ENCODE measurements at regions not wholly inside any gene's neighbourhood (a gene's known extent, or its start where the extent isn't known, plus 50 kb on each side); places are given as distances from the start of the nearest gene placed in this dataset.
A peak's percentile ranks its signal among the peaks of the same experiment; 100 is the strongest.

DNA sequence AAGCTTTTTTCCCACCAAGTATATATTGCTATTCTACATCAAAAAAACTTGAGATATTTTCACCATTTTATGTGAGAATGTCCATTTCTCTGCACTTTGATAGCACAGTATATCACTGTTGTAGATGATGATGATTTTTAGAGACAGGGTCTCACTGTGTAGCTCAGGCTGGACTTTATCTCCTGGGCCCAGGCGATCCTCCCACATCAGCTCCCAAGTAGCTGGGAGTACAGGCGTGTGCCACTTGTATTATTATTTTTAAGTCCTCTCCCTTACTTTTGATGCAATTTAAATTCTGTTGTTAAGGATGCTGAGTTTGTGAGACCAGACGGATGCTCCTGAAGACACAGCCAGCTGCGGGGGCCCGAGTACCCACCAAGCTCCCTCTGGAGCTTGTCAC is 326.8 kb downstream of the QKI start:
- H3K27me3 ChIP-seq, result no peaks in the 10 kb centered on the region
- no peak for TF ChIP-seq POLR2A (IDR thresholded peaks at IDR 0.05)
- no peak overlapping the region for H3K4me3 ChIP-seq
- H3K27ac ChIP-seq, result no peak overlapping the region
- peaks cover 19 to 32% of the 10 kb centered on the region in 2 donors for H3K4me1 ChIP-seq
- no peaks in the 10 kb centered on the region for H3K36me3 ChIP-seq
- intact Hi-C loops (cut with DNase I; ENCODE audit: low total_unique reads), result no loop called here
- DNase-seq, result no peak
- no peak for ATAC-seq
- in situ Hi-C loops (cut with MboI; ENCODE audit: low sequenced_read_pairs in 4 of 4), result no loop called here
- H3K9me3 ChIP-seq, result no peaks in the 10 kb centered on the region

- DNase-seq, result no peak
- no peak overlapping the region for H3K4me3 ChIP-seq
- no peaks in the 10 kb centered on the region for H3K9me3 ChIP-seq
- intact Hi-C loops (cut with DNase I; ENCODE audit: low total_unique reads) (no loop called here), in situ Hi-C loops (cut with MboI; ENCODE audit: low sequenced_read_pairs in 4 of 4) (no loop called here)
- H3K36me3 ChIP-seq, result no peaks in the 10 kb centered on the region
- no peak for TF ChIP-seq POLR2A (IDR thresholded peaks at IDR 0.05)
- TF ChIP-seq, protein P1, sequence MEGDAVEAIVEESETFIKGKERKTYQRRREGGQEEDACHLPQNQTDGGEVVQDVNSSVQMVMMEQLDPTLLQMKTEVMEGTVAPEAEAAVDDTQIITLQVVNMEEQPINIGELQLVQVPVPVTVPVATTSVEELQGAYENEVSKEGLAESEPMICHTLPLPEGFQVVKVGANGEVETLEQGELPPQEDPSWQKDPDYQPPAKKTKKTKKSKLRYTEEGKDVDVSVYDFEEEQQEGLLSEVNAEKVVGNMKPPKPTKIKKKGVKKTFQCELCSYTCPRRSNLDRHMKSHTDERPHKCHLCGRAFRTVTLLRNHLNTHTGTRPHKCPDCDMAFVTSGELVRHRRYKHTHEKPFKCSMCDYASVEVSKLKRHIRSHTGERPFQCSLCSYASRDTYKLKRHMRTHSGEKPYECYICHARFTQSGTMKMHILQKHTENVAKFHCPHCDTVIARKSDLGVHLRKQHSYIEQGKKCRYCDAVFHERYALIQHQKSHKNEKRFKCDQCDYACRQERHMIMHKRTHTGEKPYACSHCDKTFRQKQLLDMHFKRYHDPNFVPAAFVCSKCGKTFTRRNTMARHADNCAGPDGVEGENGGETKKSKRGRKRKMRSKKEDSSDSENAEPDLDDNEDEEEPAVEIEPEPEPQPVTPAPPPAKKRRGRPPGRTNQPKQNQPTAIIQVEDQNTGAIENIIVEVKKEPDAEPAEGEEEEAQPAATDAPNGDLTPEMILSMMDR (IDR thresholded peaks at IDR 0.05 in 4 of 5, conservative IDR thresholded peaks at IDR 0.05 in 1 of 5), result no peak
- no peaks in the 10 kb centered on the region for H3K27me3 ChIP-seq
- ATAC-seq, result no peak
- H3K27ac ChIP-seq, result peak overlapping the region in 1 of 4 donors; percentile 20
- H3K4me1 ChIP-seq, result peaks cover 7 to 21% of the 10 kb centered on the region in 2 donors
Measured at GRCh38 chr6:163739966-163740365, 325.4 kb downstream of the QKI start.

GRCh38 chr6:163739408-163739725 is 324.8 kb downstream of the QKI start:
- no peak for ATAC-seq
- peaks cover 5 to 21% of the 10 kb centered on the region in 2 donors for H3K4me1 ChIP-seq
- TF ChIP-seq, protein P1 (IDR thresholded peaks at IDR 0.05 in 4 of 5, conservative IDR thresholded peaks at IDR 0.05 in 1 of 5), result no peak
- no peak for TF ChIP-seq POLR2A (IDR thresholded peaks at IDR 0.05)

DNA sequence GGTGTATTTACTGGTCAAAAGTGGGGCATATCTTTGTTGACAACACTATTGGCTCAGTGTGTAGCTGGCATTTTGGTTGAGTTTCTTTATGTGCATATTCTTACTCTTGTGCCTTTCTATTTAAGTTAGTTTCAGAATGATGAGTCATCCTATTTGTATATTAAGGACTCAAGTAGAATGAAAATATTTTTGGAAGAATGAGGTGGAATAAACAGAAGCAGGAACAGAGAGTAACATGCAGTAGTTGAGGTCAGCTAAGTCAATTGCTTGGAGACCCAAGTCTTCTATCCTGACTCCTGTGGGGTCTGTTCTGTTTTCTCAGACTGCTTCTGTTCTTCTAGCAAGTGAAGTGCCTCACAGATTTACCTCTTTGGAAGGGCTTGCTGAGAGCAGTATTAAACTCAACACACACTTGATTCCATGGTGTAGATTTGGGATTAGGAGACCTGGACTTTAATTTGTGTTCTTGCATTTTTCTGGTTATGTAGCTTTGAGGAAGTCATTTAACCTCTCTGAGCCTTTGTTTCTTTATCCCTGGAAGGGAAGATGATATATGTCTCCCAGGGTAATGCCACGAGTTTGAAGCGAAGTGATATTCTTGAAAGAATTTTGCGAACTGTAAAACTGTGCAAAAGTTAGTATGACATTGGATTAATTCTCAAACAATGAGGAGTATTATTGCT is 324.3 kb downstream of the QKI start:
- TF ChIP-seq POLR2A (IDR thresholded peaks at IDR 0.05), result no peak
- TF ChIP-seq, protein P1 (IDR thresholded peaks at IDR 0.05 in 4 of 5, conservative IDR thresholded peaks at IDR 0.05 in 1 of 5), result no peak
- intact Hi-C loops (cut with DNase I; ENCODE audit: low total_unique reads), result no loop called here

More at GRCh38 chr6:163739408-163739725, 324.8 kb downstream of the QKI start:
- no peaks in the 10 kb centered on the region for H3K36me3 ChIP-seq
- H3K9me3 ChIP-seq, result no peaks in the 10 kb centered on the region
- intact Hi-C loops (cut with DNase I; ENCODE audit: low total_unique reads), result no loop called here
- H3K27me3 ChIP-seq, result no peaks in the 10 kb centered on the region
- H3K27ac ChIP-seq, result peak overlapping the region in 1 of 4 donors; percentile 20
- in situ Hi-C loops (cut with MboI; ENCODE audit: low sequenced_read_pairs in 4 of 4), result no loop called here
- no peak for DNase-seq
- no peak overlapping the region for H3K4me3 ChIP-seq

GRCh38 chr6:163738304-163738703 is 323.8 kb downstream of the QKI start:
- no peaks in the 10 kb centered on the region for H3K9me3 ChIP-seq
- H3K4me3 ChIP-seq, result no peak overlapping the region
- intact Hi-C loops (cut with DNase I; ENCODE audit: low total_unique reads) (no loop called here), in situ Hi-C loops (cut with MboI; ENCODE audit: low sequenced_read_pairs in 4 of 4) (no loop called here)
- TF ChIP-seq POLR2A (IDR thresholded peaks at IDR 0.05), result no peak
- TF ChIP-seq, protein P1 (IDR thresholded peaks at IDR 0.05 in 4 of 5, conservative IDR thresholded peaks at IDR 0.05 in 1 of 5), result no peak
- no peak for DNase-seq
- H3K4me1 ChIP-seq, result peaks cover 7 to 25% of the 10 kb centered on the region in 2 donors
- peak overlapping the region in 2 of 4 donors; percentile 23 to 27 for H3K27ac ChIP-seq
- ATAC-seq, result peak in 1 of 2 donors; percentile 36
- H3K36me3 ChIP-seq, result no peaks in the 10 kb centered on the region
- H3K27me3 ChIP-seq, result no peaks in the 10 kb centered on the region

More for the DNA sequence above, 324.3 kb downstream of the QKI start:
- H3K27ac ChIP-seq, result peak overlapping the region in 2 of 4 donors; percentile 23 to 27
- in situ Hi-C loops (cut with MboI; ENCODE audit: low sequenced_read_pairs in 4 of 4), result no loop called here
- H3K9me3 ChIP-seq, result no peaks in the 10 kb centered on the region
- H3K4me1 ChIP-seq, result peaks cover 5 to 21% of the 10 kb centered on the region in 2 donors
- H3K4me3 ChIP-seq, result no peak overlapping the region
- ATAC-seq (peak; percentile 12 to 17), DNase-seq (no peak)
- H3K36me3 ChIP-seq, result no peaks in the 10 kb centered on the region
- H3K27me3 ChIP-seq, result no peaks in the 10 kb centered on the region

Data from gastrocnemius medialis (tissue), 4 donors.